ENCODE measurements at regions not wholly inside any gene's neighbourhood (a gene's known extent, or its start where the extent isn't known, plus 50 kb on each side); places are given as distances from the start of the nearest gene placed in this dataset.

- TF ChIP-seq, protein P1, sequence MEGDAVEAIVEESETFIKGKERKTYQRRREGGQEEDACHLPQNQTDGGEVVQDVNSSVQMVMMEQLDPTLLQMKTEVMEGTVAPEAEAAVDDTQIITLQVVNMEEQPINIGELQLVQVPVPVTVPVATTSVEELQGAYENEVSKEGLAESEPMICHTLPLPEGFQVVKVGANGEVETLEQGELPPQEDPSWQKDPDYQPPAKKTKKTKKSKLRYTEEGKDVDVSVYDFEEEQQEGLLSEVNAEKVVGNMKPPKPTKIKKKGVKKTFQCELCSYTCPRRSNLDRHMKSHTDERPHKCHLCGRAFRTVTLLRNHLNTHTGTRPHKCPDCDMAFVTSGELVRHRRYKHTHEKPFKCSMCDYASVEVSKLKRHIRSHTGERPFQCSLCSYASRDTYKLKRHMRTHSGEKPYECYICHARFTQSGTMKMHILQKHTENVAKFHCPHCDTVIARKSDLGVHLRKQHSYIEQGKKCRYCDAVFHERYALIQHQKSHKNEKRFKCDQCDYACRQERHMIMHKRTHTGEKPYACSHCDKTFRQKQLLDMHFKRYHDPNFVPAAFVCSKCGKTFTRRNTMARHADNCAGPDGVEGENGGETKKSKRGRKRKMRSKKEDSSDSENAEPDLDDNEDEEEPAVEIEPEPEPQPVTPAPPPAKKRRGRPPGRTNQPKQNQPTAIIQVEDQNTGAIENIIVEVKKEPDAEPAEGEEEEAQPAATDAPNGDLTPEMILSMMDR (conservative IDR thresholded peaks at IDR 0.05) = no peak
- TF ChIP-seq ZFX (IDR thresholded peaks at IDR 0.05) = no peak
These were observed 378.9 kb downstream of the DUSP10 start for GRCh38 chr1:221363039-221363438.
